Right forelimb (tissue), 1 donor: ENCODE measurements at regions not wholly inside any gene's neighbourhood (a gene's known extent, or its start where the extent isn't known, plus 50 kb on each side); places are given as distances from the start of the nearest gene placed in this dataset.
"Not testable (repeated sequence)": the region's sequence is repeated elsewhere in the genome, so short reads cannot be mapped to it uniquely, and the experiment has no call there.

ENCODE experiments used
- DNase-seq: peaks from one replicate; pipeline ENCODE4 v3.0.0-alpha.2; 2018

GRCh38 chr17:31675392-31675791 lies 183.7 kb downstream of the COPRS start:
- DNase-seq = not testable (repeated sequence)

- DNase-seq = no peak
Measured at GRCh38 chr17:31674717-31675349, 184.2 kb downstream of the COPRS start.

GRCh38 chr17:31674305-31674704 lies 184.7 kb downstream of the COPRS start:
- no peak for DNase-seq

- no peak for DNase-seq
Measured at GRCh38 chr17:31673076-31673475, 186.0 kb downstream of the COPRS start.

- no peak for DNase-seq
Measured at GRCh38 chr17:31672161-31672819, 186.8 kb downstream of the COPRS start.

GRCh38 chr17:31663576-31663975 lies 195.5 kb downstream of the COPRS start:
- DNase-seq = no peak

GRCh38 chr17:31660684-31661083 lies 198.4 kb downstream of the COPRS start:
- no peak for DNase-seq

GRCh38 chr17:31657876-31658275 lies 201.2 kb downstream of the COPRS start:
- DNase-seq = no peak

GRCh38 chr17:31654936-31655335 lies 204.1 kb downstream of the COPRS start:
- DNase-seq = no peak

- DNase-seq = no peak
Measured at GRCh38 chr17:31653691-31654090, 205.4 kb downstream of the COPRS start.

GRCh38 chr17:31650756-31651520 lies 208.1 kb downstream of the COPRS start:
- DNase-seq = no peak

GRCh38 chr17:31649302-31649701 lies 209.7 kb downstream of the COPRS start:
- DNase-seq = no peak

GRCh38 chr17:31647661-31648060 lies 211.4 kb downstream of the COPRS start:
- no peak for DNase-seq

- DNase-seq = no peak
Measured at GRCh38 chr17:31646642-31647041, 212.4 kb downstream of the COPRS start.

GRCh38 chr17:31645351-31645750 lies 213.7 kb downstream of the COPRS start:
- DNase-seq = no peak

- DNase-seq = no peak
Measured at GRCh38 chr17:31631766-31632165, 227.3 kb downstream of the COPRS start.

GRCh38 chr17:31630866-31631265 lies 228.2 kb downstream of the COPRS start:
- DNase-seq = not testable (repeated sequence)

- no peak for DNase-seq
Measured at GRCh38 chr17:31629696-31630470, 229.2 kb downstream of the COPRS start.

- no peak for DNase-seq
Measured at GRCh38 chr17:31627960-31628359, 231.1 kb downstream of the COPRS start.

- DNase-seq = no peak
Measured at GRCh38 chr17:31623990-31624389, 232.5 kb downstream of the RAB11FIP4 start.

GRCh38 chr17:31622500-31622899 lies 231.0 kb downstream of the RAB11FIP4 start:
- DNase-seq = no peak

GRCh38 chr17:31621566-31621965 lies 230.1 kb downstream of the RAB11FIP4 start:
- no peak for DNase-seq

- DNase-seq = not testable (repeated sequence)
Measured at GRCh38 chr17:31611053-31611452, 219.6 kb downstream of the RAB11FIP4 start.
